Activated CD8-positive, alpha-beta T cell treated with anti-CD3 and anti-CD28 coated beads, Interleukin-2, amount 10 ng/mL, durations not matched to agents 7 days and 5 days (primary cell): ENCODE measurements at regions not wholly inside any gene's neighbourhood (a gene's known extent, or its start where the extent isn't known, plus 50 kb on each side); places are given as distances from the start of the nearest gene placed in this dataset.
"Not testable (repeated sequence)": the region's sequence is repeated elsewhere in the genome, so short reads cannot be mapped to it uniquely, and the experiment has no call there.

Experiments
- ATAC-seq: fragments of 150-1000 bp; cut with Tn5 transposase; one replicate; pipeline ENCODE4 v1.10.0; 2021; ENCODE audit warnings: moderate library complexity
- CTCF ChIA-PET: fragments of 350-600 bp; sonication (Branson Sonifier 250); formaldehyde crosslinking; loops from one replicate; lab custom pipeline; 2021; ENCODE audit warnings: antibody characterized with exemption; lab: Charles Lee
- POLR2A ChIA-PET: fragments of 350-600 bp; sonication (Branson Sonifier 250); formaldehyde crosslinking; loops from one replicate; lab custom pipeline; 2021; ENCODE audit warnings: antibody characterized with exemption; lab: Charles Lee
- DNase-seq: peaks from one replicate; pipeline ENCODE4 v3.0.0-alpha.2; 2020
- H3K27ac Mint-ChIP-seq: one replicate; pipeline ENCODE4 v1.8.0; 2021; ENCODE audit warnings: mild to moderate bottlenecking, mixed read lengths
- H3K27me3 Mint-ChIP-seq: one replicate; pipeline ENCODE4 v1.8.0; 2021; ENCODE audit warnings: low read depth, mixed read lengths
- H3K36me3 Mint-ChIP-seq: one replicate; pipeline ENCODE4 v1.8.0; 2021; ENCODE audit warnings: low read depth, mixed read lengths
- H3K4me1 Mint-ChIP-seq: one replicate; pipeline ENCODE4 v1.8.0; 2021; ENCODE audit warnings: low read depth, mixed read lengths
- H3K4me3 Mint-ChIP-seq: one replicate; pipeline ENCODE4 v1.8.0; 2021; ENCODE audit warnings: mild to moderate bottlenecking, mixed read lengths
- H3K9me3 Mint-ChIP-seq: one replicate; pipeline ENCODE4 v1.8.0; 2022; ENCODE audit warnings: mixed read lengths; ENCODE audit not compliant: insufficient read depth

DNA sequence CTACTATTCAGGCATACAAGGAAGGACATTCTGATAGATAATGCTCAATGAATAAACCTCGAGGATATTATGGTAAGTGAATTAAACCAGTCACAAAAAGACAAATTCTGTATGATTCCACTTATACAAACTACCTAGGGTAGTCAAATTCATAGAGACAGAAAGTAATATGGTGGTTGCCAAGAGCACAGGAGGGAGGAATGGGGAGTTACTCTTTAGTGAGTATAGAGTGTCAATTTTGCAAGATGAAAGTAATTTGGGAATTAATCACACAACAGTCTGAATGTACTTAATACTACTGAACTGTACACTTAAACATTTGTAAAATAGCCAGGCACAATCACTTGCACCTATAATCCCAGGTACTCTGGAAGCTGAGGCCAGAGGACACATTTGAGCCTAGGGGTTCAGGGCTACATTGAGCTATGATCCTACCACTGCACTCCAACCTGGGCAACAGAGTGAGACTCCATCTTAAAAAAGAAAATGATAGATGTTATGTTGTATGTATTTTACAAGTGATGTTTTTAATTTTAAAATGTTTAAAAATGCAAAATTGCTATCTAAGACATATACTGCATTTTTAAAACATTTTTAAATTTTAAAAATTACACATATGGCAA is 91.0 kb downstream of the NPAP1 start:
- Mint-ChIP-seq H3K9me3 (peaks cover 9% of the 10 kb centered on the region), H3K27me3 (no peaks in the 10 kb centered on the region), H3K27ac (no peak overlapping the region), H3K4me1 (no peaks in the 10 kb centered on the region), H3K4me3 (no peak overlapping the region), H3K36me3 (no peaks in the 10 kb centered on the region)
- POLR2A ChIA-PET: no interaction called here
- DNase-seq (no peak), ATAC-seq (no peak)
- CTCF ChIA-PET: no interaction called here

DNA sequence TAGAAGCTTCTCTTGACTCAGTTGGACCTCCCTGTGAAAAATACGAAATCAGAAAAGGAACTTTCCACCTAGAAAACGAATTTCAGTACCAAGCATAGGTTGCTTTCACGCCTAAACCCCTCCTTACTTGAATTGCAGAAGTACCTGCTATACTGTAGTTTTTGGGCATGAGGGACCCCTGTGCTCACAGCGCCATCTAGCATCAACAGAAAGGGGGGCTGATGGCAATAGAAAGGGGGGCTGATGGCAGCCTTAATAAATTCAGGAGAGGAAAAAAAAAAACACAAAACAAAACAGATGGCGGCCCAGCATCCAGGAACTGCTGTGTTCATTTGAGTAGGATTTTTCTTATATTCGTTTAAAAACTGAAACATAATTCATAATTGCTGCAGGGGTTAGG is 96.7 kb downstream of the NPAP1 start:
- CTCF ChIA-PET: no interaction called here
- Mint-ChIP-seq H3K4me1 (peaks cover 3% of the 10 kb centered on the region), H3K36me3 (peaks cover 13% of the 10 kb centered on the region), H3K9me3 (peaks cover 45% of the 10 kb centered on the region), H3K27me3 (no peaks in the 10 kb centered on the region), H3K27ac (peak overlapping the region; percentile 92), H3K4me3 (peak overlapping the region; percentile 76)
- POLR2A ChIA-PET: no interaction called here
- DNase-seq: no peak
- ATAC-seq: no peak

- ChIA-PET CTCF (no interaction called here), POLR2A (no interaction called here)
- DNase-seq: peak; percentile 81
- Mint-ChIP-seq H3K4me1 (peaks cover 3% of the 10 kb centered on the region), H3K9me3 (peaks cover 47% of the 10 kb centered on the region), H3K4me3 (peak overlapping the region; percentile 76), H3K27me3 (no peaks in the 10 kb centered on the region), H3K36me3 (peaks cover 13% of the 10 kb centered on the region), H3K27ac (peak overlapping the region; percentile 92)
- peak; percentile 90 for ATAC-seq
These were observed 97.3 kb downstream of the NPAP1 start for GRCh38 chr15:24772686-24773373.

GRCh38 chr15:24777307-24777706 is 101.7 kb downstream of the NPAP1 start:
- Mint-ChIP-seq H3K27ac (no peak overlapping the region), H3K4me1 (peaks cover 3% of the 10 kb centered on the region), H3K36me3 (peaks cover 6% of the 10 kb centered on the region), H3K4me3 (no peak overlapping the region), H3K9me3 (peaks cover 43% of the 10 kb centered on the region), H3K27me3 (no peaks in the 10 kb centered on the region)
- ATAC-seq (no peak), DNase-seq (no peak)
- CTCF ChIA-PET: no interaction called here
- POLR2A ChIA-PET: no interaction called here

- H3K27ac Mint-ChIP-seq: no peak overlapping the region
- H3K27me3 Mint-ChIP-seq: no peaks in the 10 kb centered on the region
- no peak for DNase-seq
- no peak for ATAC-seq
- H3K4me1 Mint-ChIP-seq: no peaks in the 10 kb centered on the region
- CTCF ChIA-PET: no interaction called here
- POLR2A ChIA-PET: no interaction called here
- H3K4me3 Mint-ChIP-seq: no peak overlapping the region
- H3K36me3 Mint-ChIP-seq: peaks cover 1% of the 10 kb centered on the region
- H3K9me3 Mint-ChIP-seq: peaks cover 17% of the 10 kb centered on the region
These were observed 108.9 kb downstream of the NPAP1 start for GRCh38 chr15:24784506-24784905.

DNA sequence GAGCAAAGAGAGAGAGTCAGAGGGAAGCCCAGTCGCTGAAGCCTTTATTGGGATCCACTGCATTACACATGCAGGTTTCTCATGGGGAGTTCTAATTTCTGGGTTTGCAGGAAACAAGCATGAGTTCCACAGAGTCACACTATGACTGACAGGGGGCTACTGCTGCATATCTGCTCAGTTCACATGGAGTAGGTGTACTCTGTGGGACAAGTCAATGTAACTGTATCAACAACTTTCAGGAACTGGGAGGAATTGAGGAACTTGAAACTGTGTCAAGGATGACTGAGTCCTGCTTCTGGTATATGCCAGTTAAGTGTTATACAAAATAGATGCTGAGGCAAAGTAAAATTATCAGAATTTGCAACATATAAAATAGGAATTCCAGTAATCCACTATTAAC is 110.8 kb downstream of the NPAP1 start:
- Mint-ChIP-seq H3K27me3 (no peaks in the 10 kb centered on the region), H3K36me3 (peaks cover 1% of the 10 kb centered on the region), H3K27ac (no peak overlapping the region), H3K4me3 (no peak overlapping the region), H3K9me3 (peaks cover 13% of the 10 kb centered on the region), H3K4me1 (no peaks in the 10 kb centered on the region)
- no peak for DNase-seq
- POLR2A ChIA-PET: no interaction called here
- no peak for ATAC-seq
- CTCF ChIA-PET: no interaction called here

GRCh38 chr15:24802624-24803023 is 127.0 kb downstream of the NPAP1 start:
- POLR2A ChIA-PET: not testable (repeated sequence)

DNA sequence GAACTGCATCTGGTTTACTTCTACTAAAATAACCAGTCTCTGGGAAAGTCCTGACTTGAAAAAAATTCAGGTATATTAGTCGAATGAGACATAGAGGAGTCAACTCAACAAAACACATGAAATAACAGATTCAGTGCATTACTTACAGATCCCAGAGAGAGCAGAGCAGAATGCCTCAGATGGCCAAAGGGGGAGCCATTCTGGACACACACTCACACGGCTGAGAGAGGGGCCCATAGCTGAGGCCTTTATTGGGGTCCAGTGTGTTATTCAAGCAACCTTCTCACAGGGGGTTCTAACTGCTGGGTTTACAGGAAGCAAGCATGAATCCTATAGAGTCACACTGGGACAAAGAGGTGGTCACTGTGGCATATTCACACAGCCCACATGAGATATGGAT is 135.1 kb upstream of the SNRPN start:
- H3K36me3 Mint-ChIP-seq: no peaks in the 10 kb centered on the region
- H3K9me3 Mint-ChIP-seq: peaks cover 20% of the 10 kb centered on the region
- DNase-seq (no peak), ATAC-seq (no peak)
- no peaks in the 10 kb centered on the region for H3K4me1 Mint-ChIP-seq
- ChIA-PET POLR2A (no interaction called here), CTCF (no interaction called here)
- no peak overlapping the region for H3K4me3 Mint-ChIP-seq
- H3K27me3 Mint-ChIP-seq: no peaks in the 10 kb centered on the region
- no peak overlapping the region for H3K27ac Mint-ChIP-seq

More at GRCh38 chr15:24802624-24803023, 127.0 kb downstream of the NPAP1 start:
- ATAC-seq, H3K27ac Mint-ChIP-seq, H3K36me3 Mint-ChIP-seq, DNase-seq, H3K27me3 Mint-ChIP-seq, H3K4me3 Mint-ChIP-seq, CTCF ChIA-PET, H3K4me1 Mint-ChIP-seq: not testable (repeated sequence)
- H3K9me3 Mint-ChIP-seq: peaks cover 17% of the 10 kb centered on the region

DNA sequence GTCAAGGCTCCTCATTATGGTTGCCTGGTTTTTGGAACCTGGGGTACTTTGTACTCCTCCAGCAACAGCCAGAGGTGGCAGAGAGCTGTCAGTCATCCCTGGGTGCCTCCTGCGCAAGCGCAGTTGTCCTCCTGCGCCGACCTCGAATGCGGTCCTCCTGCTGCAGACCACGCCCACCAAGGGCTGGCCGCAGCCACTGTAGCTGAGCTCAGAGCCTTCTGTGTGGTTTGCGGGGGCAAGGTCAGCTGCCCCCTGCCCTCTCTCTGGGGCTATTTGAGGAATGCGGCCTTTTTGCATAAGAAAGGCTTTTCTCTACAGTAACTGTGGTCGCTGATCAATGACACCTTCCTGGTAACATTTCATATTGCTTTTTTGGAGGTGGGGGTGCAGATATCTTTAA is 131.3 kb upstream of the SNRPN start:
- Mint-ChIP-seq H3K36me3 (no peaks in the 10 kb centered on the region), H3K4me1 (no peaks in the 10 kb centered on the region), H3K27ac (no peak overlapping the region), H3K4me3 (no peak overlapping the region), H3K9me3 (peaks cover 31% of the 10 kb centered on the region), H3K27me3 (no peaks in the 10 kb centered on the region)
- ChIA-PET POLR2A (no interaction called here), CTCF (no interaction called here)
- ATAC-seq: no peak
- DNase-seq: no peak

- Mint-ChIP-seq H3K27ac (no peak overlapping the region), H3K4me3 (no peak overlapping the region), H3K4me1 (no peaks in the 10 kb centered on the region), H3K36me3 (no peaks in the 10 kb centered on the region), H3K27me3 (no peaks in the 10 kb centered on the region), H3K9me3 (peaks cover 40% of the 10 kb centered on the region)
- ChIA-PET POLR2A (no interaction called here), CTCF (no interaction called here)
- DNase-seq: no peak
- ATAC-seq: no peak
These were observed 122.5 kb upstream of the SNRPN start for GRCh38 chr15:24832282-24832681.

DNA sequence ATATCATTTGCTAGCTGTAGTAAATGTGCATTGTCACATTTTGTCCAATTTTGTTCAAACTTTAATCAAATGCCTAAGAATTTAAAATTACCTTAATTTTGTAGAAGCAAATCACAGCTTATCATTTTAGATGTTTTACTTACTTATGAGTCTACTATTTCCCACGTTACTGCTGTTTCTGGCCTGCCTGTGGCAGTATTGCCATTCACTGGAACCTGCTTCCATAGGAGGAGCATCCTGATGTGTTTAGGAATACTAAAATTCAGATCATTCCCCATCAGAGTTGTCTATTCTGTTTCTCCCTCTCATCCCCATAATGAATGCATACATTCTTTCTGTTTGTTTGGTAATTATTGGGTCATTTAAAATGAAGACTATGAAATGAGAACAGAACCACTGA is 119.5 kb upstream of the SNRPN start:
- Mint-ChIP-seq H3K36me3 (no peaks in the 10 kb centered on the region), H3K9me3 (peaks cover 35% of the 10 kb centered on the region), H3K4me3 (no peak overlapping the region), H3K27me3 (no peaks in the 10 kb centered on the region), H3K27ac (no peak overlapping the region), H3K4me1 (no peaks in the 10 kb centered on the region)
- ATAC-seq: no peak
- no peak for DNase-seq
- ChIA-PET CTCF (no interaction called here), POLR2A (no interaction called here)

- peak; percentile 37 for DNase-seq
- ChIA-PET POLR2A (no interaction called here), CTCF (no interaction called here)
- Mint-ChIP-seq H3K36me3 (peaks cover 2% of the 10 kb centered on the region), H3K27me3 (no peaks in the 10 kb centered on the region), H3K27ac (no peak overlapping the region), H3K9me3 (peaks cover 24% of the 10 kb centered on the region), H3K4me3 (no peak overlapping the region), H3K4me1 (no peaks in the 10 kb centered on the region)
- ATAC-seq: no peak
These were observed 106.7 kb upstream of the SNRPN start for GRCh38 chr15:24848050-24848449.
